HG03565 (cell line): ENCODE measurements at regions not wholly inside any gene's neighbourhood (a gene's known extent, or its start where the extent isn't known, plus 50 kb on each side); places are given as distances from the start of the nearest gene placed in this dataset.
"Not testable (repeated sequence)": the region's sequence is repeated elsewhere in the genome, so short reads cannot be mapped to it uniquely, and the experiment has no call there.

ENCODE experiments used
- ATAC-seq: cut with Tn5 transposase; IDR thresholded peaks from one replicate; pipeline ENCODE4 v1.9.1; 2021; ENCODE audit warnings: mild to moderate bottlenecking, moderate library complexity; ENCODE audit not compliant: unreplicated experiment

- no peak for ATAC-seq
Observed at GRCh38 chr12:68984796-68985573, 52.0 kb upstream of the CPM start.

- not testable (repeated sequence) for ATAC-seq
Observed at GRCh38 chr12:68997526-68997925, 64.6 kb upstream of the CPM start.

- no peak for ATAC-seq
Observed at GRCh38 chr12:68998041-68998440, 65.1 kb upstream of the CPM start.

GRCh38 chr12:69000074-69000473, 67.1 kb upstream of the CPM start:
- ATAC-seq = no peak

GRCh38 chr12:69000540-69001243, 67.7 kb upstream of the CPM start:
- ATAC-seq = no peak

DNA sequence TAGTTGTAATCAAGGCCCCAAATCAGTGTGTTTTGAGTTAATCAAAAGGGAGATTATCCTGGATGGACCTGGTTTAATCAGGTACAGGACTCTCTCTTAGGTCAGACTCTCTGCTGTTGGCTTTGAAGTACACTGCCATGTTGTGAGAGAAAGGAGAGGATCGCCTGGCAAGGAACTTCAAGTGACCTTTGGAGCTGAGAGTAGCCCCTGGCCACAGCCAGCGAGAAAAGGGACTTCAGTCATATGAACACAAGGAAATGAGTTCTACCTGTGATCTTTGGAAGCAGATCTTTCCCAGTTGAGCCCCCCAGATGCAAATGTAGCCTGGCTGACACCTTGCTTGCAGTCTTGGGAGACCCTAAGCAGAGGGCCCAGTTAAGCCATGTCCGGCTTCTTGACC, 68.3 kb upstream of the CPM start:
- ATAC-seq = no peak

DNA sequence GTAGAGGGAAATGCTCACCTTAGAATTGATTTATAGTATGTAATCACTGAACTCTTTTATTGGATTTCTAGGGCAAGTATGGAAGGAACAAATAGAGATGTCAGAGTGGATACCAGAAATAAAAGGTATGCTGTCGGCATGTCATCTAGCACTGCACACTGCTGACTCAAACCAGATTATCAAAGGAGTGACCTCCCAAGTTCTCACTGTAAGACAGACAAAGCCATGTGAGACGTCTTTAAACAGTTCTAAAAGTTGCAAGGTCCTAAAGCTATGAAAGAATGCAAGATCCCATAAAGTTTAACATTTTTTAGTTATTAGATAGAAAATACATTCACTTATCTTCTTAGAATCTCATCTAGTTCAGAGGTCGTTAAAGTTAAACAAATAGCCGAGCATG, 70.0 kb upstream of the CPM start:
- ATAC-seq = no peak

DNA sequence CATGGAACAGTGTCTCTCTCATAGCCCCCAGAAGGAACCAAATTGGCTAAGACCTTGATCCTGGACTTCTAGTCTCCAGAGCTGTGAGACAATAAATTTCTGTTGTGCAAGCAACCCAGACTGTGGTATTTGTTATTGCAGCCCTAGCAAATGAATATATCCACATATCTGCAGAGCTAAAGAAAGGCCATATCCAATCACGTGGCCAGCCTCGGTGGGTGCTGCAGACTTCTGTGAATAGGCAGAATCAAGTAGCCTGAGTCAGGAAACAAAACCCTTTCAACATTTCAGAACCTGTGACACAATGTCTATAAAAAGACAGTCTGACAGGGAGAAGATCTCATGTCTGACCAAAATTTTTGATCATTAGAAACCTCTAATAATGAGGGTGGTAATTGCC, 71.0 kb upstream of the CPM start:
- ATAC-seq = no peak

DNA sequence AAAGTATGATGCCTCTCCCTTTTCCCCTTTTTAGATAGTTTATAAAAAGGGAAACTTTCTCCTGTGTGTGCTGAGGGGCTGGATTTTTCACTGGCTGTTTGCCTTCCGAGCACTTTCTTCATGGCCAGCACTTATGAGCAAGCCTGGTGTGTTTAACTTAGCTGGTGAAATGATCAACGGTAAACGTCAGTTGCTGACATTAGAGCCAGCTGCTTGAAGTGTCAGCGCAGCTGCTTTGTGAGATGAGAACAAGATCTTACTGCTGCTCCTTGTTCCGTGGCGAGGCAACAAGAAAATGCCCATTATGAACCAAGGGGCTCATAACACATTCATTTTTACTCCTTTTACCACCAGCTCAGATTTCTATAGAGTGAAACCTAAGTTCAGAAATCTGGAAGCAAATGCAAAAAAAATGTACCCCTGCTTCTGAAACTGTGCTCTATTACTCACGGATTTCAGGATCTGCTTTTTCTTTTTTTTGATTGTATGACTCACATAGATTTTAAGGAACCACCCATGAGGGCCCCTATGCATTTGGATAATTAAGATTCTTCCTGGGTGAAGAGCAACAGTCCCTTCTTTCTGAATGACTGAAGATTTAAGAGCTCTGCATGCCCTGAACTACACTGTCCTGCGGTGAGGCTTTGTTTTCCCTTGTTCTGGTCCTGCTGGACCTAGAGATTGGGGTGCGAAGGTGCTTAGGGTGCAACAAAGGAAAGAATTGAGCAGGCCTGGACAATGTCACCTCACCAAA, 74.3 kb upstream of the CPM start:
- no peak for ATAC-seq

DNA sequence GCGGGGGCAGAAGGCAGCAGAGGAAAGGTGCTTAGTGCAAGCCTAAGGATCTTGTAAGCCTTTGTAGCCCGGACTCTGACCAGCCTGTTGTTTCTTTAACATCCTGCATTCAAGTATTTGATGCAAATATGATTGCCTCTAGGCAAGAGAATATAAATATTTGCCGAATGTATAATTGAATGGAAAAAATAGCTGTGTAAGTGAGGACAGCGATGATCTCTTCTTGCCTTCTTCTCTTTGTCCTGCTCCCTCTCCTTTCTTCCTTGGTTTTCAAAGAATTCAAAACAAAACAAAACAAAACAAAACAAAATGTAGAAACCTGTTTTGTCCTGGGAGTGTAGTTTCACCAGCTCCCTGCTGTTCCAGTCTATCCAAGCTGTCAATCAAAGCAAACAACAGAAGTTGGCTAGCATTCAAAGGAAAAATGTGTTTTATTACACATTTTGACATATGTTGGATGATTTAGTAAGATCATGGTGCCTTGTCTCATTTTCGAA, 74.9 kb upstream of the CPM start:
- no peak for ATAC-seq

GRCh38 chr12:69008520-69008919, 75.5 kb upstream of the CPM start:
- ATAC-seq = no peak

DNA sequence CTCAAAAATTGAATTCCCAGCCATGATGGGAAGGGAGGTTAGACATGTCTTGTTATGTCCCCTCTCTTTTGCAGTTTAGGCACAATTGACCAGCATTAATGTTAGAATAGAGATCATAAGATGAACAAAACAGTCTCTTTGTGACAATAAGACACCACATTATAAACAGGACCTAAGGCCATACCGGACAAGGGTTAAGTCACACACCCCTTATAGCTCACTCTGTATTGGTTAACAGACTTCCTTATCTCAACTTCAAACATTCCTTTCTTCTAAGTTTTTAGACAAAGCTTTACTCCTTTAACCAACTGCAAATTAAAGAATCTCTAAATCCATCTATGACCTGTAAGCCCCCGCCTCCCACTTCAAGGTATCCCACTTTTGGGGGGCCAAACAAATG, 81.1 kb upstream of the CPM start:
- ATAC-seq = no peak

GRCh38 chr12:69015017-69015416, 82.0 kb upstream of the CPM start:
- ATAC-seq = no peak

GRCh38 chr12:69015831-69016230, 82.9 kb upstream of the CPM start:
- no peak for ATAC-seq

- no peak for ATAC-seq
Observed at GRCh38 chr12:69019082-69019481, 86.1 kb upstream of the CPM start.

- ATAC-seq = no peak
Observed at GRCh38 chr12:69019910-69020309, 86.9 kb upstream of the CPM start.

DNA sequence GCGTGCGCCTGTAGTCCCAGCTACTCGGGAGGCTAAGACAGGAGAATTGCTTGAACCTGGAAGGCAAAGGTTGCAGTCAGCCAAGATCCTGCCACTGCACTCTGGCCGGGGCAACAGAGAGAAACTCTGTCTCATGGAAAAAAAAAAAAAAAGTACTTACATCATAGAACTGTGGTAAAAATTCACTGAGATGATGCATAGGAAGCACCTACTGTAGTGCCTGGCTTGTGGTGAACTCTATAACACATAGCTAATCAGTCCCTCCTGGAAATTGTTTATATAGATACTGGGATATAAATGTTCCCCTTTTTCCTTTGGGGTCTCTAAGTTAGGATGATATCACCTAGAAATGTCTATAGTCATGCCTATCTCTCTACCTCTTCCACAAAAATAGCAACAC, 89.7 kb upstream of the CPM start:
- ATAC-seq = no peak

GRCh38 chr12:69023840-69024239, 90.9 kb upstream of the CPM start:
- no peak for ATAC-seq

DNA sequence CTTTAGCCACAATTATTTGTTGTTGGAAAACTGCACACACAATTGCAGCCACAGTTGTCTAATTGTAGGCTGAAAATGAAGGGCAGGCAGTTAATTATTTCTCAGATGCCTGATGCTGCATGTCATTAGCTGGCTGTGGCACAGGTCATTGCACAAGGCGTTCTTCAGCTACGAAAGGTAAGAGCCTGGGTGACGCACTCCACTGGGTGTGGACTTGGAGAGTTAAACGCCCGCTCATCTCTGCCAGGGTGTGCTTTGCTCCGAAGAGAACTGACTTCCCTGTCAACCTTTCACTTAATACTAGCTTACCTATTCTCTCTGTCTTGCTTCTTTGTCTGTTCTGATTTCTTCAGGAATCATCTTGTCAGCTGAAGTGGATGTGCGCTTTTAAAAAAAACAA, 91.4 kb upstream of the CPM start:
- ATAC-seq = no peak

DNA sequence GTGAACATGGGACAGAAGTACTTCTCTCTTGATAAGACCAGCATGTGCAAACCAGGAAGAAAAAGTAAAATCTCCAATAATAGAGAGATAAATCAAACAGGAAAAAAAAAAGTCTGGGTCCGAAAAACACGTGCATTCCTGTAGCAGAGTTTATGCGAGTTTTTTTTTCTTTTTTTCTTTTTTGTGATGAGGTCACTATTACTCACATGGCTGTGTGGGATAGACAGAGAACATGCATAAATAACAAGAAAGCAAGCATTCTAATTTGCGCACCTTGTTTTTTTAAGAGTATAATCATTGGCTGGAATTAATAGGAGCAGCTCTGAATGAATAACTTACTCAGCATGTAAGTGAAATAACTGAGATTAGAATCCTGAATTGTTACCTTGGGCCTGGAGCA, 91.9 kb upstream of the CPM start:
- ATAC-seq = no peak

GRCh38 chr12:69026336-69026735, 93.4 kb upstream of the CPM start:
- no peak for ATAC-seq

DNA sequence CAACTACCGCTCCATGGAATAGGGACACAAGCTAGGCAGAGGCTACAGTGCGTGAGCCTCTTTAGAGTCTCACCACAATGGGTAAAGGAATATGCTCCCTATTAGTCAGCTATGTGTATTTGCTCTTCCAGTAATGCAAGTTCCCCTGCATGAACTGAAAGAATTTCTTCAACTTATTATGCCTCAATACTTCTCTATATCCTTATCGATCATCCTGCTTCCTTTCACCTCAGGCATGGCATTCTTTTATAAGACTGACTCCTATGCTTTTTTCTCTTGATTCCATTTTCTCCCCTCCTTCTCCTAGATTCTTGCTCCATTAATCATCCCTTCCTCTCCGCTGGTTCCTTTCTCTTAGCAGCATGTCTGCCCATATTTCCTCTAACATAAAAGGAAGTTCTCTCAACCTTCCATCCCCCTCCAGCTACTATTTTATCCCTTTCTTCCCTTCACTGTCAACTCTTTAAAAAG, 94.5 kb upstream of the CPM start:
- ATAC-seq = no peak
